Stomach (tissue), 8 donors: ENCODE measurements at regions not wholly inside any gene's neighbourhood (a gene's known extent, or its start where the extent isn't known, plus 50 kb on each side); places are given as distances from the start of the nearest gene placed in this dataset.

Source experiments
- DNase-seq, 2 donors: peaks; one replicate each; pipeline versions ENCODE4 v3.0.0 to v3.0.0-alpha.2; 2013 to 2019
- H3K27ac ChIP-seq, 5 donors: fragments of 200-600 bp in 4 of 5; sonication (generic) in 4 of 5; one replicate each; pipeline ENCODE4 v1.5.1; 2013 to 2019; ENCODE audit warnings: mild to moderate bottlenecking in 1 of 5, moderate library complexity in 1 of 5
- H3K27me3 ChIP-seq, 3 donors: fragments of 200-600 bp; sonication (generic); one replicate each; pipeline ENCODE4 v1.5.1; 2017 to 2019; ENCODE audit warnings: mixed run types in 1 of 3
- H3K36me3 ChIP-seq, 4 donors: fragments of 200-600 bp; sonication (generic); 1 replicate in 3 of 4; 2 replicates in 1 of 4; pipeline ENCODE4 v1.5.1; 2016 to 2019
- H3K4me1 ChIP-seq, 4 donors: fragments of 200-600 bp; sonication (generic); one replicate each; pipeline ENCODE4 v1.5.1; 2016 to 2019
- H3K4me3 ChIP-seq, 4 donors: fragments of 200-600 bp; sonication (generic) in 3 of 4; one replicate each; pipeline ENCODE4 v1.5.1; 2016 to 2019; ENCODE audit warnings: mild to moderate bottlenecking in 1 of 4
- H3K9me3 ChIP-seq, 4 donors: fragments of 200-600 bp; sonication (generic); one replicate each; pipeline ENCODE4 v1.5.1; 2016 to 2019
- CTCF ChIP-seq, 7 experiments: fragments of 450-650 bp in 4 of 7; fragments of 200-600 bp in 3 of 7; sonication (generic) in 3 of 7; IDR thresholded peaks; one replicate each; pipeline ENCODE4 v1.5.1; 2016 to 2019; ENCODE audit warnings: antibody characterized with exemption in 7 of 7, control low read depth in 2 of 7, mild to moderate bottlenecking in 1 of 7
- EP300 ChIP-seq: sonication (generic); formaldehyde crosslinking; IDR thresholded peaks from one replicate; pipeline ENCODE4 v1.6.1; 2017; ENCODE audit warnings: antibody characterized with exemption
- POLR2A ChIP-seq, 4 donors: fragments of 450-650 bp; IDR thresholded peaks; one replicate each; pipeline ENCODE4 v1.6.1; 2016; ENCODE audit warnings: antibody characterized with exemption in 4 of 4, control low read depth in 2 of 4, mild to moderate bottlenecking in 1 of 4, moderate library complexity in 1 of 4
- POLR2AphosphoS5 ChIP-seq, 3 donors: sonication (generic); formaldehyde crosslinking; IDR thresholded peaks; one replicate each; pipeline ENCODE4 v1.6.1; 2016; ENCODE audit warnings: antibody characterized with exemption in 3 of 3
- WGBS, 5 donors: extraction: QIAGEN DNeasy Blood & Tissue Kit in 3 of 5; methylation state at CpG; one replicate each; pipeline versions ENCODE4 v1.1.5 to v1.1.7; 2013 to 2018; 5-methylcytosine and 5-hydroxymethylcytosine counted together
- intact Hi-C: fragments of 100-400 bp; cut with DNase I; formaldehyde crosslinking; loops from one replicate; pipeline ENCODE4 v1.15.1; 2023; ENCODE audit warnings: low total_unique reads
- donor health status: healthy with polysubstance abuse.
- donor health status: Bipolar disorder and iron deficiency.
- donor health status: healthy.

DNA sequence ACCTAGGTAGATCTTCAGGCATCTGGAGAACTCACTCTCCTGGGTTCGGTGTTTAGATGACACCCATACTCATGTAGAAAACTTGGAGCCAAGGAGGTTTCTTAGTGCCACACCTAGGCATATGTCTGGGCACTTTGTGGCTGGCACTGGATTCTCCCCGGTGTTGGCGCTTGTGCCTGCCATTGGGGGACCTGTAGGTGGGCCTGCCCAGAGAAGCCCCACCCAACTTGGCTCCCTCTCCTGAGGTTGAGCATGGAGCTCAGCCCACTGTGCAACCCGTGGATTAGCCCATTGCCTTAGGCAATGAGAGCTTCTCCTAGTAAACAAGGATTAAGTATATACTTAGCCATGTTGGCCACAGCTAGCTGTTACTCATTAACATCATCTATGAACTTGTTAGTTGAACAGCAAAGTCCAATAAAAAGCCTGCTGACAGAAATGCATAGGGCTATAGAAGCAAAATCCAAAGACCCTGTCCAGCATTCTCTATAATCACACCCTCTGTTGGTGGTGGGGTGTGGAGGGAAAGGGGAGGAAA, 335.5 kb upstream of the CHORDC1 start:
- no peak overlapping the region for H3K4me3 ChIP-seq
- intact Hi-C loops: no loop called here
- 85 to 91% (median 85%) methylated on average over 4 of the region's 4 CpGs for WGBS, 5 donors
- DNase-seq: no peak
- H3K27me3 ChIP-seq: no peaks in the 10 kb centered on the region
- no peak for TF ChIP-seq POLR2AphosphoS5 (IDR thresholded peaks at IDR 0.05)
- TF ChIP-seq CTCF (IDR thresholded peaks at IDR 0.05): no peak
- TF ChIP-seq POLR2A (IDR thresholded peaks at IDR 0.05): no peak
- no peak for TF ChIP-seq EP300
- no peaks in the 10 kb centered on the region for H3K4me1 ChIP-seq
- H3K27ac ChIP-seq: no peak overlapping the region
- H3K36me3 ChIP-seq: no peaks in the 10 kb centered on the region
- peaks cover 0 to 18% (median 5%) of the 10 kb centered on the region in 4 donors for H3K9me3 ChIP-seq

- peaks cover 0 to 18% (median 5%) of the 10 kb centered on the region in 4 donors for H3K9me3 ChIP-seq
- no peaks in the 10 kb centered on the region for H3K27me3 ChIP-seq
- no peaks in the 10 kb centered on the region for H3K36me3 ChIP-seq
- intact Hi-C loops: no loop called here
- TF ChIP-seq EP300: no peak
- TF ChIP-seq CTCF (IDR thresholded peaks at IDR 0.05): no peak
- TF ChIP-seq POLR2A (IDR thresholded peaks at IDR 0.05): no peak
- no peak for TF ChIP-seq POLR2AphosphoS5 (IDR thresholded peaks at IDR 0.05)
- no peak for DNase-seq
- no peak overlapping the region for H3K4me3 ChIP-seq
- no peak overlapping the region for H3K27ac ChIP-seq
- H3K4me1 ChIP-seq: no peaks in the 10 kb centered on the region
- WGBS, 5 donors: 40 to 59% (median 48%) methylated on average over 4 of the region's 4 CpGs
These were observed 333.8 kb upstream of the CHORDC1 start for GRCh38 chr11:90556606-90557005.

DNA sequence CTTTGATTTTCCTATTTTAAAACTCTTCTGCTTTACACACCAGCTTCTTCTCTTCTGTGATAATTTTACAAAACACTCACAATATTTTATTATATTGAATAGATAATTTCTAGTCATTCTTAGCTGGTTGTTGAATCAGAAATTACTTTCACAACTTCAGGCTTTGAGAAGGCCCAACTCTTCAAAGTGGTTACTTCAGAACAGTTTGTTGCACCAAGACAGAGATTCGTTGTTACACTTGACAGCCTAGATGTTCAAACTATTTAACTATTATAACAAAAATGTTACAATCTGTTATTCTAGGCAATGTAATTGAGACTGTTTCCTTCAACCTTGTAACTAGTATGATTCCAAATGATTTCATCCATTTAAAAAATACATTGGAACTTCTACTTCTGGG, 333.2 kb upstream of the CHORDC1 start:
- Histone ChIP-seq H3K4me1 (no peaks in the 10 kb centered on the region), H3K36me3 (no peaks in the 10 kb centered on the region), H3K27ac (no peak overlapping the region), H3K4me3 (no peak overlapping the region), H3K27me3 (no peaks in the 10 kb centered on the region), H3K9me3 (peaks cover 0 to 18% (median 5%) of the 10 kb centered on the region in 4 donors)
- TF ChIP-seq CTCF (IDR thresholded peaks at IDR 0.05) (no peak), EP300 (no peak), POLR2AphosphoS5 (IDR thresholded peaks at IDR 0.05) (no peak), POLR2A (IDR thresholded peaks at IDR 0.05) (no peak)
- intact Hi-C loops: no loop called here
- 70 to 86% (median 80%) methylated on average over 1 of the region's 1 CpG for WGBS, 5 donors
- DNase-seq: no peak

GRCh38 chr11:90555477-90555876, 332.6 kb upstream of the CHORDC1 start:
- Histone ChIP-seq H3K4me1 (no peaks in the 10 kb centered on the region), H3K4me3 (no peak overlapping the region), H3K9me3 (peaks cover 0 to 17% (median 5%) of the 10 kb centered on the region in 4 donors), H3K36me3 (no peaks in the 10 kb centered on the region), H3K27me3 (no peaks in the 10 kb centered on the region), H3K27ac (no peak overlapping the region)
- DNase-seq: no peak
- no peak for TF ChIP-seq EP300
- TF ChIP-seq POLR2AphosphoS5 (IDR thresholded peaks at IDR 0.05): no peak
- TF ChIP-seq POLR2A (IDR thresholded peaks at IDR 0.05): no peak
- no peak for TF ChIP-seq CTCF (IDR thresholded peaks at IDR 0.05)
- WGBS, 5 donors: 59 to 70% (median 61%) methylated on average over 2 of the region's 2 CpGs
- intact Hi-C loops: no loop called here
